ENCODE measurements at regions not wholly inside any gene's neighbourhood (a gene's known extent, or its start where the extent isn't known, plus 50 kb on each side); places are given as distances from the start of the nearest gene placed in this dataset.
"Not testable (repeated sequence)": the region's sequence is repeated elsewhere in the genome, so short reads cannot be mapped to it uniquely, and the experiment has no call there.

- in situ Hi-C loops (cut with HindIII; ENCODE audit: low sequenced_read_pairs): no loop called here
These were observed 138.1 kb downstream of the ARRDC3 start for GRCh38 chr5:91245074-91245452.

GRCh38 chr5:91244380-91245073 lies 138.6 kb downstream of the ARRDC3 start:
- in situ Hi-C loops (cut with HindIII; ENCODE audit: low sequenced_read_pairs): no loop called here

- in situ Hi-C loops (cut with HindIII; ENCODE audit: low sequenced_read_pairs): no loop called here
These were observed 139.3 kb downstream of the ARRDC3 start for GRCh38 chr5:91243852-91244251.

- in situ Hi-C loops (cut with HindIII; ENCODE audit: low sequenced_read_pairs): no loop called here
These were observed 139.8 kb downstream of the ARRDC3 start for GRCh38 chr5:91243286-91243685.

GRCh38 chr5:91241460-91241859 lies 141.7 kb downstream of the ARRDC3 start:
- in situ Hi-C loops (cut with HindIII; ENCODE audit: low sequenced_read_pairs): not testable (repeated sequence)

- in situ Hi-C loops (cut with HindIII; ENCODE audit: low sequenced_read_pairs): no loop called here
These were observed 142.9 kb downstream of the ARRDC3 start for GRCh38 chr5:91240175-91240574.

- in situ Hi-C loops (cut with HindIII; ENCODE audit: low sequenced_read_pairs): no loop called here
These were observed 147.8 kb downstream of the ARRDC3 start for GRCh38 chr5:91235271-91235694.

- in situ Hi-C loops (cut with HindIII; ENCODE audit: low sequenced_read_pairs): no loop called here
These were observed 150.6 kb downstream of the ARRDC3 start for GRCh38 chr5:91232523-91232922.

- in situ Hi-C loops (cut with HindIII; ENCODE audit: low sequenced_read_pairs): no loop called here
These were observed 153.9 kb downstream of the ARRDC3 start for GRCh38 chr5:91229031-91229727.

GRCh38 chr5:91228188-91228587 lies 154.9 kb downstream of the ARRDC3 start:
- in situ Hi-C loops (cut with HindIII; ENCODE audit: low sequenced_read_pairs): no loop called here

- in situ Hi-C loops (cut with HindIII; ENCODE audit: low sequenced_read_pairs): no loop called here
These were observed 157.1 kb downstream of the ARRDC3 start for GRCh38 chr5:91225848-91226686.

- in situ Hi-C loops (cut with HindIII; ENCODE audit: low sequenced_read_pairs): no loop called here
These were observed 158.1 kb downstream of the ARRDC3 start for GRCh38 chr5:91224969-91225368.

GRCh38 chr5:91224456-91224855 lies 158.7 kb downstream of the ARRDC3 start:
- in situ Hi-C loops (cut with HindIII; ENCODE audit: low sequenced_read_pairs): no loop called here

GRCh38 chr5:91223886-91224285 lies 159.2 kb downstream of the ARRDC3 start:
- in situ Hi-C loops (cut with HindIII; ENCODE audit: low sequenced_read_pairs): no loop called here

- in situ Hi-C loops (cut with HindIII; ENCODE audit: low sequenced_read_pairs): no loop called here
These were observed 160.6 kb downstream of the ARRDC3 start for GRCh38 chr5:91222482-91222881.

GRCh38 chr5:91221917-91222316 lies 161.2 kb downstream of the ARRDC3 start:
- in situ Hi-C loops (cut with HindIII; ENCODE audit: low sequenced_read_pairs): no loop called here

- in situ Hi-C loops (cut with HindIII; ENCODE audit: low sequenced_read_pairs): no loop called here
These were observed 163.2 kb downstream of the ARRDC3 start for GRCh38 chr5:91219803-91220371.

GRCh38 chr5:91219091-91219802 lies 163.9 kb downstream of the ARRDC3 start:
- in situ Hi-C loops (cut with HindIII; ENCODE audit: low sequenced_read_pairs): no loop called here

- in situ Hi-C loops (cut with HindIII; ENCODE audit: low sequenced_read_pairs): no loop called here
These were observed 165.3 kb downstream of the ARRDC3 start for GRCh38 chr5:91217859-91218258.

GRCh38 chr5:91214571-91214970 lies 168.5 kb downstream of the ARRDC3 start:
- in situ Hi-C loops (cut with HindIII; ENCODE audit: low sequenced_read_pairs): loop anchor here (5.0 kb wide), 1 partner anchor 57 kb away; no protein-coding TSS in a partner anchor
